ENCODE measurements at regions not wholly inside any gene's neighbourhood (a gene's known extent, or its start where the extent isn't known, plus 50 kb on each side); places are given as distances from the start of the nearest gene placed in this dataset.

- TF ChIP-seq, protein P1, sequence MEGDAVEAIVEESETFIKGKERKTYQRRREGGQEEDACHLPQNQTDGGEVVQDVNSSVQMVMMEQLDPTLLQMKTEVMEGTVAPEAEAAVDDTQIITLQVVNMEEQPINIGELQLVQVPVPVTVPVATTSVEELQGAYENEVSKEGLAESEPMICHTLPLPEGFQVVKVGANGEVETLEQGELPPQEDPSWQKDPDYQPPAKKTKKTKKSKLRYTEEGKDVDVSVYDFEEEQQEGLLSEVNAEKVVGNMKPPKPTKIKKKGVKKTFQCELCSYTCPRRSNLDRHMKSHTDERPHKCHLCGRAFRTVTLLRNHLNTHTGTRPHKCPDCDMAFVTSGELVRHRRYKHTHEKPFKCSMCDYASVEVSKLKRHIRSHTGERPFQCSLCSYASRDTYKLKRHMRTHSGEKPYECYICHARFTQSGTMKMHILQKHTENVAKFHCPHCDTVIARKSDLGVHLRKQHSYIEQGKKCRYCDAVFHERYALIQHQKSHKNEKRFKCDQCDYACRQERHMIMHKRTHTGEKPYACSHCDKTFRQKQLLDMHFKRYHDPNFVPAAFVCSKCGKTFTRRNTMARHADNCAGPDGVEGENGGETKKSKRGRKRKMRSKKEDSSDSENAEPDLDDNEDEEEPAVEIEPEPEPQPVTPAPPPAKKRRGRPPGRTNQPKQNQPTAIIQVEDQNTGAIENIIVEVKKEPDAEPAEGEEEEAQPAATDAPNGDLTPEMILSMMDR (IDR thresholded peaks at IDR 0.05; ENCODE audit: poor library complexity, severe bottlenecking), result no peak
- TF ChIP-seq EZH2 (IDR thresholded peaks at IDR 0.05; ENCODE audit: borderline replicate concordance, insufficient read depth, low read length, poor library complexity, severe bottlenecking) (no peak), POLR2AphosphoS5 (IDR thresholded peaks at IDR 0.05) (no peak), RAD21 (conservative IDR thresholded peaks at IDR 0.05) (no peak), EP300 (conservative IDR thresholded peaks at IDR 0.05; ENCODE audit: poor library complexity, severe bottlenecking) (no peak), SMC3 (conservative IDR thresholded peaks at IDR 0.05; ENCODE audit: poor library complexity) (no peak), TAF1 (IDR thresholded peaks at IDR 0.05; ENCODE audit: low read depth) (no peak)
- TF ChIP-seq, protein P2, sequence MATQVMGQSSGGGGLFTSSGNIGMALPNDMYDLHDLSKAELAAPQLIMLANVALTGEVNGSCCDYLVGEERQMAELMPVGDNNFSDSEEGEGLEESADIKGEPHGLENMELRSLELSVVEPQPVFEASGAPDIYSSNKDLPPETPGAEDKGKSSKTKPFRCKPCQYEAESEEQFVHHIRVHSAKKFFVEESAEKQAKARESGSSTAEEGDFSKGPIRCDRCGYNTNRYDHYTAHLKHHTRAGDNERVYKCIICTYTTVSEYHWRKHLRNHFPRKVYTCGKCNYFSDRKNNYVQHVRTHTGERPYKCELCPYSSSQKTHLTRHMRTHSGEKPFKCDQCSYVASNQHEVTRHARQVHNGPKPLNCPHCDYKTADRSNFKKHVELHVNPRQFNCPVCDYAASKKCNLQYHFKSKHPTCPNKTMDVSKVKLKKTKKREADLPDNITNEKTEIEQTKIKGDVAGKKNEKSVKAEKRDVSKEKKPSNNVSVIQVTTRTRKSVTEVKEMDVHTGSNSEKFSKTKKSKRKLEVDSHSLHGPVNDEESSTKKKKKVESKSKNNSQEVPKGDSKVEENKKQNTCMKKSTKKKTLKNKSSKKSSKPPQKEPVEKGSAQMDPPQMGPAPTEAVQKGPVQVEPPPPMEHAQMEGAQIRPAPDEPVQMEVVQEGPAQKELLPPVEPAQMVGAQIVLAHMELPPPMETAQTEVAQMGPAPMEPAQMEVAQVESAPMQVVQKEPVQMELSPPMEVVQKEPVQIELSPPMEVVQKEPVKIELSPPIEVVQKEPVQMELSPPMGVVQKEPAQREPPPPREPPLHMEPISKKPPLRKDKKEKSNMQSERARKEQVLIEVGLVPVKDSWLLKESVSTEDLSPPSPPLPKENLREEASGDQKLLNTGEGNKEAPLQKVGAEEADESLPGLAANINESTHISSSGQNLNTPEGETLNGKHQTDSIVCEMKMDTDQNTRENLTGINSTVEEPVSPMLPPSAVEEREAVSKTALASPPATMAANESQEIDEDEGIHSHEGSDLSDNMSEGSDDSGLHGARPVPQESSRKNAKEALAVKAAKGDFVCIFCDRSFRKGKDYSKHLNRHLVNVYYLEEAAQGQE (IDR thresholded peaks at IDR 0.05; ENCODE audit: borderline replicate concordance), result no peak
Observed at GRCh38 chr17:13917634-13918033, 151.7 kb upstream of the COX10 start.
